Chondrocyte (in vitro differentiated cells): ENCODE measurements at regions not wholly inside any gene's neighbourhood (a gene's known extent, or its start where the extent isn't known, plus 50 kb on each side); places are given as distances from the start of the nearest gene placed in this dataset.

Source experiments
- DNase-seq: peaks from one replicate; pipeline ENCODE4 v3.0.0; 2021; ENCODE audit warnings: mixed read lengths, low spot score
- H3K27ac Mint-ChIP-seq: one replicate; pipeline ENCODE4 v1.8.0; 2021; ENCODE audit warnings: mild to moderate bottlenecking, moderate library complexity, mixed read lengths; ENCODE audit not compliant: unreplicated experiment
- H3K27me3 Mint-ChIP-seq: 2 replicates; pipeline ENCODE4 v1.8.0; 2021; ENCODE audit warnings: low read depth, mixed read lengths
- H3K36me3 Mint-ChIP-seq: 2 replicates; pipeline ENCODE4 v1.8.0; 2021; ENCODE audit warnings: low read depth, mixed read lengths
- H3K4me1 Mint-ChIP-seq: 2 replicates; pipeline ENCODE4 v1.8.0; 2021; ENCODE audit warnings: low read depth, mild to moderate bottlenecking, mixed read lengths
- H3K4me3 Mint-ChIP-seq: one replicate; pipeline ENCODE4 v1.8.0; 2021; ENCODE audit warnings: mild to moderate bottlenecking, moderate library complexity, mixed read lengths; ENCODE audit not compliant: unreplicated experiment
- H3K9me3 Mint-ChIP-seq: 2 replicates; pipeline ENCODE4 v1.8.0; 2021; ENCODE audit warnings: low read depth, mixed read lengths
- CTCF ChIP-seq: fragments of 200-600 bp; sonication (generic); IDR thresholded peaks from 2 replicates; pipeline ENCODE4 v1.5.0; 2021; ENCODE audit warnings: antibody characterized with exemption, mild to moderate bottlenecking, moderate library complexity

GRCh38 chr1:82221721-82222120 lies 421.0 kb downstream of the ADGRL2 start:
- peaks cover 26% of the 10 kb centered on the region for H3K4me1 Mint-ChIP-seq
- H3K9me3 Mint-ChIP-seq = no peaks in the 10 kb centered on the region
- H3K4me3 Mint-ChIP-seq = no peak overlapping the region
- no peaks in the 10 kb centered on the region for H3K36me3 Mint-ChIP-seq
- TF ChIP-seq CTCF = no peak
- H3K27me3 Mint-ChIP-seq = no peaks in the 10 kb centered on the region
- H3K27ac Mint-ChIP-seq = no peak overlapping the region
- no peak for DNase-seq

GRCh38 chr1:82220754-82221153 lies 420.0 kb downstream of the ADGRL2 start:
- no peaks in the 10 kb centered on the region for H3K27me3 Mint-ChIP-seq
- no peak overlapping the region for H3K4me3 Mint-ChIP-seq
- H3K36me3 Mint-ChIP-seq = no peaks in the 10 kb centered on the region
- H3K27ac Mint-ChIP-seq = no peak overlapping the region
- H3K4me1 Mint-ChIP-seq = peaks cover 19% of the 10 kb centered on the region
- H3K9me3 Mint-ChIP-seq = no peaks in the 10 kb centered on the region
- no peak for TF ChIP-seq CTCF
- no peak for DNase-seq

- no peak for TF ChIP-seq CTCF
- no peaks in the 10 kb centered on the region for H3K9me3 Mint-ChIP-seq
- H3K27me3 Mint-ChIP-seq = no peaks in the 10 kb centered on the region
- DNase-seq = no peak
- peaks cover 11% of the 10 kb centered on the region for H3K4me1 Mint-ChIP-seq
- H3K36me3 Mint-ChIP-seq = no peaks in the 10 kb centered on the region
- no peak overlapping the region for H3K4me3 Mint-ChIP-seq
- no peak overlapping the region for H3K27ac Mint-ChIP-seq
Measured at GRCh38 chr1:82219841-82220240, 419.1 kb downstream of the ADGRL2 start.

- H3K4me3 Mint-ChIP-seq = no peak overlapping the region
Measured at GRCh38 chr1:82218846-82219245, 418.1 kb downstream of the ADGRL2 start.

GRCh38 chr1:82215853-82216175 lies 415.1 kb downstream of the ADGRL2 start:
- H3K27me3 Mint-ChIP-seq = no peaks in the 10 kb centered on the region
- TF ChIP-seq CTCF = no peak
- H3K27ac Mint-ChIP-seq = no peak overlapping the region
- no peak for DNase-seq
- peaks cover 11% of the 10 kb centered on the region for H3K4me1 Mint-ChIP-seq
- no peaks in the 10 kb centered on the region for H3K36me3 Mint-ChIP-seq
- H3K9me3 Mint-ChIP-seq = no peaks in the 10 kb centered on the region
- H3K4me3 Mint-ChIP-seq = no peak overlapping the region

More at GRCh38 chr1:82218846-82219245, 418.1 kb downstream of the ADGRL2 start:
- Mint-ChIP-seq H3K4me1 (peaks cover 11% of the 10 kb centered on the region), H3K9me3 (no peaks in the 10 kb centered on the region), H3K27ac (no peak overlapping the region), H3K36me3 (no peaks in the 10 kb centered on the region), H3K27me3 (no peaks in the 10 kb centered on the region)
- DNase-seq = no peak
- no peak for TF ChIP-seq CTCF
